ENCODE measurements at regions not wholly inside any gene's neighbourhood (a gene's known extent, or its start where the extent isn't known, plus 50 kb on each side); places are given as distances from the start of the nearest gene placed in this dataset.
"Not testable (repeated sequence)": the region's sequence is repeated elsewhere in the genome, so short reads cannot be mapped to it uniquely, and the experiment has no call there.

GRCh38 chr20:19921829-19922228 is 95.3 kb upstream of the NAA20 start:
- not testable (repeated sequence) for TF ChIP-seq POLR2AphosphoS5, EP300, CTCF (IDR thresholded peaks at IDR 0.05)

All from stomach (tissue), 4 donors.